Smooth muscle cell (in vitro differentiated cells): ENCODE measurements at regions not wholly inside any gene's neighbourhood (a gene's known extent, or its start where the extent isn't known, plus 50 kb on each side); places are given as distances from the start of the nearest gene placed in this dataset.

ENCODE experiments used
- DNase-seq: peaks from one replicate; lab custom pipeline; 2025; ENCODE audit not compliant: unreplicated experiment; lab: John Stamatoyannopoulos, UW
- H2AFZ ChIP-seq: fragments of 200-600 bp; sonication (generic); 2 replicates; pipeline ENCODE4 v1.6.0; 2016; ENCODE audit warnings: antibody characterized with exemption, low read depth, mild to moderate bottlenecking
- H3F3A ChIP-seq: fragments of 200-600 bp; sonication (generic); 2 replicates; pipeline ENCODE4 v1.6.0; 2017; ENCODE audit warnings: antibody characterized with exemption, low read depth
- H3K27ac ChIP-seq: fragments of 200-600 bp; sonication (generic); 2 replicates; pipeline ENCODE4 v1.5.1; 2016; ENCODE audit warnings: low read depth, mild to moderate bottlenecking
- H3K27me3 ChIP-seq: fragments of 200-600 bp; sonication (generic); 2 replicates; pipeline ENCODE4 v1.6.1; 2016; ENCODE audit warnings: low read depth, mild to moderate bottlenecking
- H3K36me3 ChIP-seq: fragments of 200-600 bp; sonication (generic); 2 replicates; pipeline ENCODE4 v1.5.1; 2016; ENCODE audit warnings: low read depth
- H3K4me1 ChIP-seq: fragments of 200-600 bp; sonication (generic); 2 replicates; pipeline ENCODE4 v1.5.1; 2016; ENCODE audit warnings: low read depth
- H3K4me2 ChIP-seq: fragments of 200-600 bp; sonication (generic); 2 replicates; pipeline ENCODE4 v1.6.0; 2016; ENCODE audit warnings: mild to moderate bottlenecking
- H3K4me3 ChIP-seq: fragments of 200-600 bp; sonication (generic); 2 replicates; pipeline ENCODE4 v1.5.1; 2016; ENCODE audit warnings: mild to moderate bottlenecking
- H3K79me2 ChIP-seq: fragments of 200-600 bp; sonication (generic); 2 replicates; pipeline ENCODE4 v1.6.0; 2016; ENCODE audit warnings: low read depth, mild to moderate bottlenecking
- H3K9ac ChIP-seq: fragments of 200-600 bp; sonication (generic); 2 replicates; pipeline ENCODE4 v1.6.0; 2016; ENCODE audit warnings: low read depth
- H3K9me3 ChIP-seq: fragments of 200-600 bp; sonication (generic); replicated peaks from 2 replicates; pipeline ENCODE4 v1.5.1; 2016; ENCODE audit warnings: low read depth
- H4K20me1 ChIP-seq: fragments of 200-600 bp; sonication (generic); 2 replicates; pipeline ENCODE4 v1.6.0; 2016; ENCODE audit warnings: low read depth
- CTCF ChIP-seq: fragments of 200-600 bp; sonication (generic); IDR thresholded peaks from 2 replicates; pipeline ENCODE4 v1.5.1; 2017; ENCODE audit warnings: borderline replicate concordance, mild to moderate bottlenecking, antibody characterized with exemption; ENCODE audit not compliant: insufficient read depth, poor library complexity, severe bottlenecking
- WGBS: methylation state at CpG from one replicate; pipeline ENCODE4 v1.1.7; 2016; ENCODE audit warnings: low lambda C conversion rate; 5-methylcytosine and 5-hydroxymethylcytosine counted together

DNA sequence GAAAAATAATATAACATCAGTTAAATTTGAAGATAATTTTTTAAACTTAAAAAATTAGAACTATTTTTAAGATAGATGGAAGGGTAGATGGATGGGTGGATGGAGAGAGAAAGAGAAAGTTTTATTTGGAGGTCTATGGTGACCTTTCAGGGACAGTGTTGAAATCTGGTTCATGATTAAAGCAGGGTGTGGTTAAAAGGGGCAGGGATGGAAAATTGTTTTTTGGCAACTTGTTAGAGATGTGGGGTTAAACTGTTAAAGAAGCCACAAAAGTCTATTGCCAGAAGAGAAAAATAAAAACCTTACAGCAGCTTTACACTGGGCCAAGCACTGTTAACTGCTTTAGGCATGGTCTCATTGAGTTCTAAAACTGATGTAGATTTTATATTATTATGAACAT, 134.9 kb upstream of the GORAB start:
- Histone ChIP-seq H3K4me3 (no peak overlapping the region), H3K27ac (no peak overlapping the region), H3K9ac (no peak overlapping the region), H3K36me3 (no peaks in the 10 kb centered on the region), H4K20me1 (no peaks in the 10 kb centered on the region), H2AFZ (no peak overlapping the region), H3K4me1 (no peaks in the 10 kb centered on the region), H3F3A (no peaks in the 10 kb centered on the region), H3K79me2 (no peaks in the 10 kb centered on the region), H3K4me2 (no peak overlapping the region), H3K27me3 (no peaks in the 10 kb centered on the region), H3K9me3 (no peaks in the 10 kb centered on the region)
- no peak for TF ChIP-seq CTCF
- DNase-seq = no peak

DNA sequence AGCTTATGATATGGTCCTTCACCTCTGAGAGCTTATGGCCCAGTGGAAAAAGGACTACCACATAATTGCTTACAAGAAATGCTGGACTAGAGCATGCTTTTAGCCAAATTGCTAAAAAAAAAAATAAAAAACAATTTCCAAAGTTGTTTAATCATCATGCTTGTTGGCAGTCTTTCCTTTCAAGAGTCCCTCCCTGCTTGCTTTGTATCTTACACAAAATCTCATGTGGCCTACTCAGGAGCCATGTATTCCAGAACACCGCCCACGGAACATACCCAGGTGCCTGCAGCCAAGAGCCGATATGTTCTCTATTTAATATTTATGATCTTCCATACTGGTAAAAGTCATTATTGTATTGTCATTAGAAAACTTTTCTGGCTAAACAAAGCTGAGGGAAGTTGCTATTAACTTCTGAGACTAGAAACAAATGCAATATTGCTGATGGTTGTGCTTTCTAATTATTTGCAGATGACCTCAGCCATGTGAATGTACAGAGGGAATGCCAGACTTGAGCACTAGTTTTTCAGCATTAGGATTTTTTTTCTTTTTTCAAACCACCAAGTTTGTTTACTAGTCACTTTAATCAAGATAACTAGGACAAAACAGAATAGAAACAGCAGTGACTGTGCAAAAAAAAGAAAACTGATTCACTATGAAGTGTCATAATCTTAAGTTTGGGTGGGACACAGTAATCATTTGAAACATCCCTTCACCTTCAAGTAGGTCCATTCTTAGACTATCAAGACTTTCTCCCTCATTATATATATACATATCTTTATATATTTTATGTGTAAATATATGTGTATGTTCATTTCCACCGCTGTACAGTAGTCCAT, 129.3 kb upstream of the GORAB start:
- H3K4me2 ChIP-seq = no peak overlapping the region
- DNase-seq = no peak

DNA sequence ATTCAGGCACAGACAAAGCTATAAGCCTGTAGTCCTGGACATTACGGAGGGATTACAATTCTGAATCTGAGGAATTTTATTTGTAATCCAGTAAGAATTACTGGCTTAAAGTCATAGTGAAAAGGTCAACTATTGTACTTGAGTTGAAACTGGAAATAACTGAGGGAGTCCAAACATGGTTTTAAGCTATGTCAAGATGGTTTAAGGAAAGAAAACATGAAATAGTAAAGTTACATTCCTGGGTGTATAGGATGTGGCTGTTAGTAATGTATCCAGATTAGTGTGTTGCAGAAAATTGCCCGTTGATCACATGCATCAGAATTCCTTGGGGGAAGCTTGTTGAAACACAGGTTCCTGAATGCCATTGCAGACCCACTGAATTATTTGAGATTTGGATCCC, 124.8 kb upstream of the GORAB start:
- Histone ChIP-seq H3K79me2 (no peaks in the 10 kb centered on the region), H3K4me1 (peaks cover 5% of the 10 kb centered on the region), H3K9me3 (no peaks in the 10 kb centered on the region), H3F3A (no peaks in the 10 kb centered on the region), H3K36me3 (no peaks in the 10 kb centered on the region), H4K20me1 (no peaks in the 10 kb centered on the region), H3K9ac (no peak overlapping the region), H3K4me3 (no peak overlapping the region), H3K27me3 (no peaks in the 10 kb centered on the region), H3K27ac (peak overlapping the region; percentile 50), H3K4me2 (peak overlapping the region; percentile 11), H2AFZ (no peak overlapping the region)
- 27% methylated on average over 2 of the region's 2 CpGs for WGBS
- DNase-seq = no peak
- no peak for TF ChIP-seq CTCF

More for the DNA sequence above, 129.3 kb upstream of the GORAB start:
- H2AFZ ChIP-seq = no peak overlapping the region
- H3K4me1 ChIP-seq = no peaks in the 10 kb centered on the region
- no peak overlapping the region for H3K4me3 ChIP-seq
- WGBS = 87% methylated on average over 4 of the region's 4 CpGs
- H3K79me2 ChIP-seq = no peaks in the 10 kb centered on the region
- no peaks in the 10 kb centered on the region for H3K36me3 ChIP-seq
- no peaks in the 10 kb centered on the region for H3K27me3 ChIP-seq
- H3K27ac ChIP-seq = peak overlapping the region; percentile 6
- H3K9me3 ChIP-seq = no peaks in the 10 kb centered on the region
- H4K20me1 ChIP-seq = no peaks in the 10 kb centered on the region
- H3F3A ChIP-seq = no peaks in the 10 kb centered on the region
- H3K9ac ChIP-seq = no peak overlapping the region
- no peak for TF ChIP-seq CTCF

GRCh38 chr1:170407581-170407980, 124.4 kb upstream of the GORAB start:
- peak overlapping the region; percentile 5 for H3K9ac ChIP-seq
- no peaks in the 10 kb centered on the region for H3K27me3 ChIP-seq
- TF ChIP-seq CTCF = no peak
- no peaks in the 10 kb centered on the region for H4K20me1 ChIP-seq
- no peaks in the 10 kb centered on the region for H3K36me3 ChIP-seq
- 19% methylated on average over 1 of the region's 1 CpG for WGBS
- H3K27ac ChIP-seq = peak overlapping the region; percentile 50
- no peak for DNase-seq
- peaks cover 5% of the 10 kb centered on the region for H3K4me1 ChIP-seq
- H3K79me2 ChIP-seq = no peaks in the 10 kb centered on the region
- H3K4me2 ChIP-seq = peak overlapping the region; percentile 11
- H3K4me3 ChIP-seq = no peak overlapping the region
- H3F3A ChIP-seq = no peaks in the 10 kb centered on the region
- H3K9me3 ChIP-seq = no peaks in the 10 kb centered on the region
- no peak overlapping the region for H2AFZ ChIP-seq
